Ovary (tissue), 3 donors: ENCODE measurements at regions not wholly inside any gene's neighbourhood (a gene's known extent, or its start where the extent isn't known, plus 50 kb on each side); places are given as distances from the start of the nearest gene placed in this dataset.

ENCODE experiments used
- CTCF ChIP-seq, 3 donors: fragments of 450-650 bp in 2 of 3; fragments of 200-600 bp in 1 of 3; IDR thresholded peaks; one replicate each; pipeline versions ENCODE4 v1.5.1 to v1.8.0; 2016 to 2022; ENCODE audit warnings: antibody characterized with exemption in 3 of 3, mild to moderate bottlenecking in 1 of 3
- POLR2A ChIP-seq: fragments of 450-650 bp; IDR thresholded peaks from one replicate; pipeline ENCODE4 v1.6.1; 2017; ENCODE audit warnings: antibody characterized with exemption, mild to moderate bottlenecking, moderate library complexity
- donor health status: DM: no; HTN: no; CAD: no.

DNA sequence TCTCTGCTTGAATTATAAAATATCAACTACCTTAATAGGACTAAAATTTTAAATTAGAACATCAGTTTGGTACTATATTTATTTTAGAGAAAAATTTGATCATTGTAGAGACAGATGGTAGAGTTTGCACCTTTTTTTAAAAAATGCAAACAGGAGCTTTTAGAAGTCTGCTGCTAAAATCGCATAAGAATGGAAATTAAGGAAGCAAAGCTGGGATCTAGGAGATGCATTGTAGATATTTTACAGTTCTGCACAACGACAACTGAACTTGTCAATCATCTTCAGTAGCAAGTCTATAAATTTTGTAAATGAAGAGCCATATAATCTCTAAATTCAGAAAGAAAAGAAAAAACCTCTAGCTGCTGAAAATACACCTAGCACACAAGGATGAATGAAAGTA is 185.6 kb upstream of the KCNK2 start:
- TF ChIP-seq POLR2A (no peak), CTCF (IDR thresholded peaks at IDR 0.05) (no peak)
